Thyroid gland (tissue), 4 donors: ENCODE measurements at regions not wholly inside any gene's neighbourhood (a gene's known extent, or its start where the extent isn't known, plus 50 kb on each side); places are given as distances from the start of the nearest gene placed in this dataset.

Experiments
- DNase-seq, 2 donors: peaks; one replicate each; pipeline ENCODE4 v3.0.0-alpha.2; 2019
- H3K27ac ChIP-seq, 3 donors: fragments of 200-600 bp; sonication (generic); 1 replicate in 2 of 3; 2 replicates in 1 of 3; pipeline ENCODE4 v1.5.1; 2016 to 2019; ENCODE audit warnings: mild to moderate bottlenecking in 1 of 3, moderate library complexity in 1 of 3
- H3K27me3 ChIP-seq: fragments of 200-600 bp; sonication (generic); one replicate; pipeline ENCODE4 v1.5.1; 2019
- H3K36me3 ChIP-seq, 2 donors: fragments of 200-600 bp; sonication (generic); one replicate each; pipeline ENCODE4 v1.5.1; 2016 to 2019
- H3K4me1 ChIP-seq, 2 donors: fragments of 200-600 bp; sonication (generic); one replicate each; pipeline ENCODE4 v1.5.1; 2017 to 2019
- H3K4me3 ChIP-seq, 3 donors: fragments of 200-600 bp; sonication (generic); replicated peaks in 1 of 3; 1 replicate in 2 of 3; 2 replicates in 1 of 3; pipeline ENCODE4 v1.5.1; 2016; ENCODE audit warnings: mild to moderate bottlenecking in 1 of 3
- H3K9me3 ChIP-seq: fragments of 200-600 bp; sonication (generic); one replicate; pipeline ENCODE4 v1.5.1; 2017
- POLR2A ChIP-seq, 2 donors: fragments of 450-650 bp; IDR thresholded peaks; one replicate each; pipeline ENCODE4 v1.6.1; 2017; ENCODE audit warnings: antibody characterized with exemption in 2 of 2, mild to moderate bottlenecking in 2 of 2, moderate library complexity in 1 of 2
- WGBS, 2 donors: methylation state at CpG; one replicate each; pipeline ENCODE4 v1.1.5; 2017; 5-methylcytosine and 5-hydroxymethylcytosine counted together
- intact Hi-C: fragments of 100-400 bp; cut with DNase I; formaldehyde crosslinking; loops from one replicate; pipeline ENCODE4 v1.15.1; 2023
- TF ChIP-seq, protein P1 (sequence below), 6 experiments: fragments of 200-600 bp in 3 of 6; fragments of 450-650 bp in 3 of 6; sonication (generic) in 3 of 6; IDR thresholded peaks; one replicate each; pipeline ENCODE4 v1.5.1; 2016 to 2019; ENCODE audit warnings: antibody characterized with exemption in 6 of 6, mild to moderate bottlenecking in 2 of 6, inconsistent platforms in 1 of 6, moderate library complexity in 1 of 6

- H3K36me3 ChIP-seq = no peaks in the 10 kb centered on the region
- DNase-seq = no peak
- H3K27ac ChIP-seq = no peak overlapping the region
- H3K9me3 ChIP-seq = no peaks in the 10 kb centered on the region
- H3K27me3 ChIP-seq = no peaks in the 10 kb centered on the region
- H3K4me1 ChIP-seq = peaks cover 0 to 4% of the 10 kb centered on the region in 2 donors
- 86 to 87% methylated on average over 10 of the region's 10 CpGs for WGBS, 2 donors
- TF ChIP-seq, protein P1, sequence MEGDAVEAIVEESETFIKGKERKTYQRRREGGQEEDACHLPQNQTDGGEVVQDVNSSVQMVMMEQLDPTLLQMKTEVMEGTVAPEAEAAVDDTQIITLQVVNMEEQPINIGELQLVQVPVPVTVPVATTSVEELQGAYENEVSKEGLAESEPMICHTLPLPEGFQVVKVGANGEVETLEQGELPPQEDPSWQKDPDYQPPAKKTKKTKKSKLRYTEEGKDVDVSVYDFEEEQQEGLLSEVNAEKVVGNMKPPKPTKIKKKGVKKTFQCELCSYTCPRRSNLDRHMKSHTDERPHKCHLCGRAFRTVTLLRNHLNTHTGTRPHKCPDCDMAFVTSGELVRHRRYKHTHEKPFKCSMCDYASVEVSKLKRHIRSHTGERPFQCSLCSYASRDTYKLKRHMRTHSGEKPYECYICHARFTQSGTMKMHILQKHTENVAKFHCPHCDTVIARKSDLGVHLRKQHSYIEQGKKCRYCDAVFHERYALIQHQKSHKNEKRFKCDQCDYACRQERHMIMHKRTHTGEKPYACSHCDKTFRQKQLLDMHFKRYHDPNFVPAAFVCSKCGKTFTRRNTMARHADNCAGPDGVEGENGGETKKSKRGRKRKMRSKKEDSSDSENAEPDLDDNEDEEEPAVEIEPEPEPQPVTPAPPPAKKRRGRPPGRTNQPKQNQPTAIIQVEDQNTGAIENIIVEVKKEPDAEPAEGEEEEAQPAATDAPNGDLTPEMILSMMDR (IDR thresholded peaks at IDR 0.05) = no peak
- TF ChIP-seq POLR2A (IDR thresholded peaks at IDR 0.05) = no peak
- intact Hi-C loops = loop anchor here (2.0 kb wide), 1 partner anchor 201 kb away; no protein-coding TSS in a partner anchor
- H3K4me3 ChIP-seq = no peak overlapping the region
Measured at GRCh38 chr11:69887841-69888427, 68.7 kb upstream of the FGF3 start.

GRCh38 chr11:69888483-69889181, 69.4 kb upstream of the FGF3 start:
- H3K9me3 ChIP-seq = no peaks in the 10 kb centered on the region
- intact Hi-C loops = loop anchor here (2.0 kb wide), 1 partner anchor 202 kb away; no protein-coding TSS in a partner anchor
- no peaks in the 10 kb centered on the region for H3K27me3 ChIP-seq
- TF ChIP-seq, protein P1 (IDR thresholded peaks at IDR 0.05) = peak; percentile 54 to 86 (median 66)
- TF ChIP-seq POLR2A (IDR thresholded peaks at IDR 0.05) = no peak
- H3K4me1 ChIP-seq = peaks cover 0 to 4% of the 10 kb centered on the region in 2 donors
- H3K4me3 ChIP-seq = no peak overlapping the region
- DNase-seq = peak; percentile 59 to 66
- no peak overlapping the region for H3K27ac ChIP-seq
- 16 to 22% methylated on average over 6 to 10 of the region's 13 CpGs for WGBS, 2 donors
- no peaks in the 10 kb centered on the region for H3K36me3 ChIP-seq

DNA sequence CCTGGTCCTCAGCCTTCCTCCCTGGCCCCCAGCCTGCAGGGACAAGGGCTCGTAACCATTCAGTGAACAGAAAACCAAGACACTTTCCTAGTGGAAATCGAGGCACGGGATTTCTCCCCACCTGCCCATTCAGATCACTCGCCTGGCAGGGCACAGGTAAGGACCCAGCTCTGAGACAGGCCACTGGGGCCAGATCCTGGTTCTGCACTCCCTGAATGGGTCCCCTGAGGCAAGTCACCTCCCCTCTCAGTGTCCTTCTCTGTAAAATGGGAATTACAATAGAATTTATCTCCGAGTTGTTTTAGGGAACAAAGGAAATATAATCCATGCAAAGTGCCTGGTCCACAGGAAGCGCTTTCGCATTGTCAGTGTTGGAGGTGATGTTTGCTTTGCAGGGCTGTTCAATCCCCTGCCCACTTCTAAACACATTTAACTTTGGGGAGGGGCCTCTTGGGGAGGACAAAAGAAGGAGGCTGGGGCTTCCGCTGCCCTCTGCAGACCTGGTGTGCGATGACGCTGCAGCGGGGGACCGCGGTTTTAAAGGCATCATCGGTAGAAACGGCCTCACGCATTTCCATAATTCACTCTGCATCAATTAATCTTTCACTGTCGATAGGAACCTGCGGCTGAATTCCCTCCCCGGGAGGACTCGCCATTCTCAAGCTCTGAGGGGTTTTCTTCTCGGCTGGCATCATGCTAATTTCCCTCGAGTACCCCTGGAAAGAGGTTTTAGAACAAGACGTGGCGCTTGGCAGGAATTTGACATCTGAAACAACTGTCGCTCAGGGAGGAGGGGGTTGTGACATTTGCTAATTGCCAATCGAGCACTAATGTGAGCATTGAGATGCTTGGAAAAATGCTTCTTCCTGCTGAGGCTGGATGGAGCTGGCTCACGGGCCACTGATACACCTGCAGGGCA, 70.4 kb upstream of the FGF3 start:
- H3K27me3 ChIP-seq = no peaks in the 10 kb centered on the region
- intact Hi-C loops = loop anchor here (2.0 kb wide), 1 partner anchor 203 kb away; no protein-coding TSS in a partner anchor

GRCh38 chr11:69890476-69890875, 71.3 kb upstream of the FGF3 start:
- no peak overlapping the region for H3K4me3 ChIP-seq
- H3K36me3 ChIP-seq = no peaks in the 10 kb centered on the region
- no peak overlapping the region for H3K27ac ChIP-seq
- whole genome bisulfite sequencing, 2 donors = 90 to 92% methylated on average over 6 of the region's 6 CpGs
- intact Hi-C loops = no loop called here
- TF ChIP-seq, protein P1 (IDR thresholded peaks at IDR 0.05) = no peak
- no peak for TF ChIP-seq POLR2A (IDR thresholded peaks at IDR 0.05)
- peaks cover 0 to 4% of the 10 kb centered on the region in 2 donors for H3K4me1 ChIP-seq
- DNase-seq = no peak
- H3K27me3 ChIP-seq = no peaks in the 10 kb centered on the region
- no peaks in the 10 kb centered on the region for H3K9me3 ChIP-seq

More for the DNA sequence above, 70.4 kb upstream of the FGF3 start:
- Histone ChIP-seq H3K4me3 (no peak overlapping the region), H3K4me1 (peaks cover 0 to 4% of the 10 kb centered on the region in 2 donors), H3K36me3 (no peaks in the 10 kb centered on the region), H3K27ac (no peak overlapping the region), H3K9me3 (no peaks in the 10 kb centered on the region)
- 34 to 38% methylated on average over 25 to 27 of the region's 27 CpGs for WGBS, 2 donors
- no peak for TF ChIP-seq POLR2A (IDR thresholded peaks at IDR 0.05)
- TF ChIP-seq, protein P1 (IDR thresholded peaks at IDR 0.05) = no peak
- no peak for DNase-seq
